Body of pancreas (tissue), 4 donors: ENCODE measurements at regions not wholly inside any gene's neighbourhood (a gene's known extent, or its start where the extent isn't known, plus 50 kb on each side); places are given as distances from the start of the nearest gene placed in this dataset.

Experiments used
- ATAC-seq: fragments of 150-250 bp; one replicate; pipeline ENCODE4 v1.9.1; 2016
- DNase-seq, 4 donors: peaks; one replicate each; pipeline ENCODE4 v3.0.0-alpha.2; 2019
- H3K27ac ChIP-seq, 4 donors: fragments of 200-600 bp; sonication (generic); 1 replicate in 3 of 4; 2 replicates in 1 of 4; pipeline versions ENCODE4 v1.5.1 to v1.6.1; 2016 to 2019; ENCODE audit warnings: mild to moderate bottlenecking in 1 of 4, mixed read lengths in 1 of 4, moderate library complexity in 1 of 4
- H3K27me3 ChIP-seq, 2 donors: fragments of 200-600 bp; sonication (generic); one replicate each; pipeline ENCODE4 v1.6.0; 2016; ENCODE audit warnings: mild to moderate bottlenecking in 1 of 2
- H3K36me3 ChIP-seq, 2 donors: fragments of 200-600 bp; sonication (generic); replicated peaks in 1 of 2; 2 replicates each; pipeline ENCODE4 v1.5.1; 2016; ENCODE audit warnings: low read depth in 2 of 2; ENCODE audit not compliant: insufficient read depth in 1 of 2
- H3K4me1 ChIP-seq: fragments of 200-600 bp; sonication (generic); one replicate; pipeline ENCODE4 v1.6.0; 2016
- H3K4me3 ChIP-seq, 2 donors: fragments of 200-600 bp; sonication (generic); 1 replicate in 1 of 2; 2 replicates in 1 of 2; pipeline ENCODE4 v1.5.1; 2016 to 2019
- H3K9me3 ChIP-seq, 3 donors: fragments of 200-600 bp; sonication (generic); 1 replicate in 2 of 3; 2 replicates in 1 of 3; pipeline ENCODE4 v1.5.1; 2016
- CTCF ChIP-seq, 7 experiments: fragments of 450-650 bp in 4 of 7; fragments of 200-600 bp in 3 of 7; sonication (generic) in 3 of 7; IDR thresholded peaks; one replicate each; pipeline ENCODE4 v1.5.1; 2016 to 2019; ENCODE audit warnings: antibody characterized with exemption in 7 of 7
- POLR2A ChIP-seq, 3 donors: fragments of 450-650 bp; IDR thresholded peaks; one replicate each; pipeline ENCODE4 v1.6.1; 2016; ENCODE audit warnings: antibody characterized with exemption in 3 of 3, mild to moderate bottlenecking in 2 of 3
- WGBS, 2 donors: methylation state at CpG; one replicate each; pipeline ENCODE4 v1.1.5; 2017; 5-methylcytosine and 5-hydroxymethylcytosine counted together
- intact Hi-C: fragments of 100-400 bp; cut with DNase I; formaldehyde crosslinking; loops from one replicate; pipeline ENCODE4 v1.15.1; 2023

GRCh38 chr11:15795378-15795777 lies 561.0 kb downstream of the SOX6 start:
- WGBS, 2 donors = 49 to 57% methylated on average over 2 of the region's 2 CpGs
- intact Hi-C loops = no loop called here
- Histone ChIP-seq H3K27ac (no peak overlapping the region), H3K4me1 (no peaks in the 10 kb centered on the region), H3K4me3 (no peak overlapping the region), H3K36me3 (no peaks in the 10 kb centered on the region), H3K27me3 (no peaks in the 10 kb centered on the region), H3K9me3 (no peaks in the 10 kb centered on the region)
- TF ChIP-seq CTCF (IDR thresholded peaks at IDR 0.05) = no peak
- no peak for TF ChIP-seq POLR2A (IDR thresholded peaks at IDR 0.05)
- no peak for ATAC-seq
- no peak for DNase-seq

- Histone ChIP-seq H3K27ac (peak overlapping the region in 1 of 4 donors; percentile 47), H3K4me1 (no peaks in the 10 kb centered on the region), H3K4me3 (no peak overlapping the region), H3K27me3 (no peaks in the 10 kb centered on the region), H3K9me3 (no peaks in the 10 kb centered on the region), H3K36me3 (no peaks in the 10 kb centered on the region)
- WGBS, 2 donors = 68 to 82% methylated on average over 4 of the region's 4 CpGs
- ATAC-seq = no peak
- TF ChIP-seq CTCF (IDR thresholded peaks at IDR 0.05) = no peak
- TF ChIP-seq POLR2A (IDR thresholded peaks at IDR 0.05) = no peak
- peak in 3 of 4 donors; percentile 21 to 55 (median 33) for DNase-seq
- intact Hi-C loops = no loop called here
Observed at GRCh38 chr11:15800111-15800800, 556.1 kb downstream of the SOX6 start.

DNA sequence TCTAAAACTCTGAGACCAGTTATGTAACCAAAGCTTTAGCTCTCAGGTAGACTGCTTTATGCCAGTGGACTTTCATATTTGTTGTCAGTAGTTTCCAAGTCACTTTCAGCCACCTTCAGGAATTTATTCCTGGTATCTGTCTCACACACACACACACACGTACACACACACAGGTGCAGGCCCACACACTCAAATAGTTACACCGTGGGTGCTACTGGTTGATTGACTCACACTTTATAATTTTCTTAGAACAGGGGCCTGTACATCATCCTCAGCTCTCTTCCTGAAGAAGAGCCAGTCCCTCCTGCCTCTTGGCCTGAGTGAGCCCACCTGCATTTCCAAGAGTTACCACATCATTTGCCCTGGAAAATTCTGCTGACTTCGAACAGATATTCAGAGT lies 555.2 kb downstream of the SOX6 start:
- intact Hi-C loops = no loop called here
- Histone ChIP-seq H3K36me3 (no peaks in the 10 kb centered on the region), H3K4me1 (no peaks in the 10 kb centered on the region), H3K27me3 (no peaks in the 10 kb centered on the region), H3K4me3 (no peak overlapping the region), H3K9me3 (no peaks in the 10 kb centered on the region), H3K27ac (no peak overlapping the region)
- TF ChIP-seq POLR2A (IDR thresholded peaks at IDR 0.05) (no peak), CTCF (IDR thresholded peaks at IDR 0.05) (no peak)
- ATAC-seq = no peak
- 60 to 65% methylated on average over 3 of the region's 3 CpGs for WGBS, 2 donors
- no peak for DNase-seq

- TF ChIP-seq POLR2A (IDR thresholded peaks at IDR 0.05) = no peak
- no peak for TF ChIP-seq CTCF (IDR thresholded peaks at IDR 0.05)
- H3K27me3 ChIP-seq = no peaks in the 10 kb centered on the region
- no peak for ATAC-seq
Observed at GRCh38 chr11:15801616-15802015, 554.7 kb downstream of the SOX6 start.

DNA sequence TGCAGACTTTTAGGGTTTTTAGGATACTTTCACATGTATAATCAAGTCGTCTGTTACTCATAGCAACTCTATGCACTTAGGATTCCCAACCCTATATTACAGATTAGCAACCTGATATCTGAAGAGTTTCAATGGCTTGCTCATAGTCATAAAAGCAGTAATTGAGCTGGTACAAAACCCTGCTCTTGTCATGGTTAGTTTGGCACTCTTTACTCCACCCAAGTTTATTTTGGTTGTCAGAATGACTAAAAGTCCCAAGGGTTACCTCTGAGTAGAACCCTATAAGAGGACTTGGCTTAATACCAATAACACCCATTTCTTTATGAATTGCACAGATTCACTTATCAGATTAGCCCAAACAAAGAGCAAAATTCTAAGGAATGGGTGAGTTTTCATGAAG lies 550.6 kb downstream of the SOX6 start:
- DNase-seq (no peak), ATAC-seq (no peak)
- H3K27ac ChIP-seq = no peak overlapping the region
- WGBS, 2 donors = 57 to 84% methylated on average over 1 of the region's 1 CpG
- no peaks in the 10 kb centered on the region for H3K36me3 ChIP-seq
- H3K4me1 ChIP-seq = no peaks in the 10 kb centered on the region
- H3K4me3 ChIP-seq = no peak overlapping the region
- TF ChIP-seq POLR2A (IDR thresholded peaks at IDR 0.05) (no peak), CTCF (IDR thresholded peaks at IDR 0.05) (no peak)
- no peaks in the 10 kb centered on the region for H3K9me3 ChIP-seq
- no peaks in the 10 kb centered on the region for H3K27me3 ChIP-seq
- intact Hi-C loops = no loop called here

More at GRCh38 chr11:15801616-15802015, 554.7 kb downstream of the SOX6 start:
- no peaks in the 10 kb centered on the region for H3K36me3 ChIP-seq
- H3K27ac ChIP-seq = no peak overlapping the region
- intact Hi-C loops = no loop called here
- DNase-seq = no peak
- no peaks in the 10 kb centered on the region for H3K4me1 ChIP-seq
- no peak overlapping the region for H3K4me3 ChIP-seq
- 74 to 85% methylated on average over 5 of the region's 5 CpGs for WGBS, 2 donors
- no peaks in the 10 kb centered on the region for H3K9me3 ChIP-seq
